HFF-Myc (cell line): ENCODE measurements at regions not wholly inside any gene's neighbourhood (a gene's known extent, or its start where the extent isn't known, plus 50 kb on each side); places are given as distances from the start of the nearest gene placed in this dataset.
"Not testable (repeated sequence)": the region's sequence is repeated elsewhere in the genome, so short reads cannot be mapped to it uniquely, and the experiment has no call there.

Experiments
- DNase-seq: peaks from one replicate; pipeline ENCODE4 v3.0.0-alpha.2; 2011; ENCODE audit warnings: low read depth; ENCODE audit errors: extremely low read depth
- H3K4me3 ChIP-seq: replicated peaks from 2 replicates; pipeline ENCODE4 v1.5.1; 2011; ENCODE audit warnings: low read depth, mild to moderate bottlenecking, control low read depth, low read length
- TF ChIP-seq, protein P1 (sequence below): IDR thresholded peaks from 2 replicates; pipeline ENCODE4 v1.5.1; 2012; ENCODE audit warnings: mild to moderate bottlenecking, low read depth, low read length, control low read depth; ENCODE audit errors: missing control alignments

GRCh38 chr2:224151161-224151560, 112.1 kb upstream of the SERPINE2 start:
- TF ChIP-seq, protein P1, sequence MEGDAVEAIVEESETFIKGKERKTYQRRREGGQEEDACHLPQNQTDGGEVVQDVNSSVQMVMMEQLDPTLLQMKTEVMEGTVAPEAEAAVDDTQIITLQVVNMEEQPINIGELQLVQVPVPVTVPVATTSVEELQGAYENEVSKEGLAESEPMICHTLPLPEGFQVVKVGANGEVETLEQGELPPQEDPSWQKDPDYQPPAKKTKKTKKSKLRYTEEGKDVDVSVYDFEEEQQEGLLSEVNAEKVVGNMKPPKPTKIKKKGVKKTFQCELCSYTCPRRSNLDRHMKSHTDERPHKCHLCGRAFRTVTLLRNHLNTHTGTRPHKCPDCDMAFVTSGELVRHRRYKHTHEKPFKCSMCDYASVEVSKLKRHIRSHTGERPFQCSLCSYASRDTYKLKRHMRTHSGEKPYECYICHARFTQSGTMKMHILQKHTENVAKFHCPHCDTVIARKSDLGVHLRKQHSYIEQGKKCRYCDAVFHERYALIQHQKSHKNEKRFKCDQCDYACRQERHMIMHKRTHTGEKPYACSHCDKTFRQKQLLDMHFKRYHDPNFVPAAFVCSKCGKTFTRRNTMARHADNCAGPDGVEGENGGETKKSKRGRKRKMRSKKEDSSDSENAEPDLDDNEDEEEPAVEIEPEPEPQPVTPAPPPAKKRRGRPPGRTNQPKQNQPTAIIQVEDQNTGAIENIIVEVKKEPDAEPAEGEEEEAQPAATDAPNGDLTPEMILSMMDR = no peak
- H3K4me3 ChIP-seq = no peak overlapping the region
- DNase-seq = no peak

- H3K4me3 ChIP-seq, DNase-seq: not testable (repeated sequence)
Observed at GRCh38 chr2:224148058-224148457, 109.0 kb upstream of the SERPINE2 start.

GRCh38 chr2:224147174-224147573, 108.1 kb upstream of the SERPINE2 start:
- TF ChIP-seq, protein P1 = no peak
- DNase-seq = no peak
- H3K4me3 ChIP-seq = no peak overlapping the region

- no peak for DNase-seq
- H3K4me3 ChIP-seq = no peak overlapping the region
- TF ChIP-seq, protein P1 = no peak
Observed at GRCh38 chr2:224146356-224147160, 107.5 kb upstream of the SERPINE2 start.

- H3K4me3 ChIP-seq = no peak overlapping the region
- peak; percentile 87 for DNase-seq
- TF ChIP-seq, protein P1 = no peak
Observed at GRCh38 chr2:224145751-224146355, 106.8 kb upstream of the SERPINE2 start.

DNA sequence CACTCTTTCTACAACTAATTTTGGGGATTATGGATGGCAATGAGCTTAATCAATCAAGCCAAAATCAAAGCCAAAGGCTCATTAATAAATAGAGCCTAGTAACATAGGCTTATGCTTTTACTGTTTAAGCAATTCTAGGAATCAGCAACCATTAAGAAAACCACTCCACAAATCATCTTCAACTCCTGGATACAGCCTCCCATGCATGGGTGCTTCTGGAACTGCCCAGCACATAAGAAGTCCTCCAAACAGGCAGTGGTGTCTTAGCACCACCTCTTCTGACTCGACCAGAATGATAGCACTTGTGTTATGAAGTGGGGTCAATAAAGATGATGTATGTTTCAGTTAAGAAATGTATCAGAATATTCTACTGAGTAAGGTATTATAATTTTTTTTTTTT, 104.4 kb upstream of the SERPINE2 start:
- no peak for DNase-seq
- no peak overlapping the region for H3K4me3 ChIP-seq
- TF ChIP-seq, protein P1 = no peak

- H3K4me3 ChIP-seq = no peak overlapping the region
- no peak for DNase-seq
Observed at GRCh38 chr2:224142397-224143312, 103.6 kb upstream of the SERPINE2 start.

More at GRCh38 chr2:224142397-224143312, 103.6 kb upstream of the SERPINE2 start:
- TF ChIP-seq, protein P1 = no peak
